IMR-90 (cell line): ENCODE measurements at regions not wholly inside any gene's neighbourhood (a gene's known extent, or its start where the extent isn't known, plus 50 kb on each side); places are given as distances from the start of the nearest gene placed in this dataset.

Source experiments
- MAFK ChIP-seq: IDR thresholded peaks from 2 replicates; pipeline ENCODE4 v1.6.1; 2012; ENCODE audit warnings: low read depth, low read length, improper control_type of control experiment
- MXI1 ChIP-seq: IDR thresholded peaks from 2 replicates; pipeline ENCODE4 v1.6.1; 2012; ENCODE audit warnings: low read depth, mild to moderate bottlenecking, low read length, moderate library complexity, borderline replicate concordance
- POLR2A ChIP-seq: IDR thresholded peaks from 2 replicates; pipeline ENCODE4 v1.6.1; 2012; ENCODE audit warnings: mild to moderate bottlenecking, low read depth, low read length
- SMC3 ChIP-seq: fragments of 150-350 bp; IDR thresholded peaks from 2 replicates; pipeline ENCODE4 v1.6.1; 2016; ENCODE audit warnings: low read depth, mild to moderate bottlenecking, antibody characterized with exemption, low read length, moderate library complexity
- TF ChIP-seq, protein P1 (sequence below): conservative IDR thresholded peaks from 2 replicates; pipeline ENCODE4 v1.5.1; 2012; ENCODE audit warnings: mild to moderate bottlenecking, low read depth, low read length, improper control_type of control experiment

DNA sequence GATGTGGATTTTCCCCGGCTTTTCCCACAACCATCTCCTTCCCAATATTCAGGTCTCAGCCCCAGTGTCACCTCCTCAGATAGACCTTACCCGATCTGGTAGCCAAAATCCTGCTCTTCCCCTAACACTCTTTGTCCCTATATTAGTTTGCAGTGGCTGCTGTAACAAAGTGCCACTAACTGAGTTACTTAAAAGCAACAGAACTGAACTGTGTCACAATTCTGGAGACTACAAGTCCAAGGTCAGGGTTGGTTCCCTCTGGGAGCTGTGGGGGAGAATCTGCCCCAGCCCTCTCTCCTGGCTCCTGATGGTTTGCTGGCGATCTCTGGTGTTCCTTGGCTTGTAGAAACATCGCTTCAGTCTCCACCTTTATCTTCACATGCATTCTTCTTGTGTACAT, 64.0 kb downstream of the NENF start:
- TF ChIP-seq POLR2A (no peak), MXI1 (no peak), SMC3 (no peak), MAFK (no peak)
- TF ChIP-seq, protein P1, sequence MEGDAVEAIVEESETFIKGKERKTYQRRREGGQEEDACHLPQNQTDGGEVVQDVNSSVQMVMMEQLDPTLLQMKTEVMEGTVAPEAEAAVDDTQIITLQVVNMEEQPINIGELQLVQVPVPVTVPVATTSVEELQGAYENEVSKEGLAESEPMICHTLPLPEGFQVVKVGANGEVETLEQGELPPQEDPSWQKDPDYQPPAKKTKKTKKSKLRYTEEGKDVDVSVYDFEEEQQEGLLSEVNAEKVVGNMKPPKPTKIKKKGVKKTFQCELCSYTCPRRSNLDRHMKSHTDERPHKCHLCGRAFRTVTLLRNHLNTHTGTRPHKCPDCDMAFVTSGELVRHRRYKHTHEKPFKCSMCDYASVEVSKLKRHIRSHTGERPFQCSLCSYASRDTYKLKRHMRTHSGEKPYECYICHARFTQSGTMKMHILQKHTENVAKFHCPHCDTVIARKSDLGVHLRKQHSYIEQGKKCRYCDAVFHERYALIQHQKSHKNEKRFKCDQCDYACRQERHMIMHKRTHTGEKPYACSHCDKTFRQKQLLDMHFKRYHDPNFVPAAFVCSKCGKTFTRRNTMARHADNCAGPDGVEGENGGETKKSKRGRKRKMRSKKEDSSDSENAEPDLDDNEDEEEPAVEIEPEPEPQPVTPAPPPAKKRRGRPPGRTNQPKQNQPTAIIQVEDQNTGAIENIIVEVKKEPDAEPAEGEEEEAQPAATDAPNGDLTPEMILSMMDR: no peak
